NCI-H1048 (cell line): ENCODE measurements at regions not wholly inside any gene's neighbourhood (a gene's known extent, or its start where the extent isn't known, plus 50 kb on each side); places are given as distances from the start of the nearest gene placed in this dataset.
"Not testable (repeated sequence)": the region's sequence is repeated elsewhere in the genome, so short reads cannot be mapped to it uniquely, and the experiment has no call there.

ENCODE experiments used
- DNase-seq: peaks from one replicate; lab custom pipeline; 2025; lab: John Stamatoyannopoulos, UW

- no peak for DNase-seq
Observed at GRCh38 chr5:67934976-67935375, 280.6 kb upstream of the PIK3R1 start.

GRCh38 chr5:67925511-67925910 lies 290.0 kb upstream of the PIK3R1 start:
- no peak for DNase-seq

- DNase-seq = no peak
Observed at GRCh38 chr5:67921004-67921601, 294.5 kb upstream of the PIK3R1 start.

GRCh38 chr5:67919532-67919931 lies 296.0 kb upstream of the PIK3R1 start:
- not testable (repeated sequence) for DNase-seq

GRCh38 chr5:67917561-67917960 lies 298.0 kb upstream of the PIK3R1 start:
- DNase-seq = no peak

- no peak for DNase-seq
Observed at GRCh38 chr5:67910546-67910945, 305.0 kb upstream of the PIK3R1 start.

- DNase-seq = no peak
Observed at GRCh38 chr5:67908126-67908765, 307.3 kb upstream of the PIK3R1 start.

- DNase-seq = no peak
Observed at GRCh38 chr5:67904366-67904765, 311.2 kb upstream of the PIK3R1 start.

GRCh38 chr5:67903656-67904055 lies 311.9 kb upstream of the PIK3R1 start:
- no peak for DNase-seq

- no peak for DNase-seq
Observed at GRCh38 chr5:67903121-67903520, 312.4 kb upstream of the PIK3R1 start.

GRCh38 chr5:67902497-67902830 lies 313.1 kb upstream of the PIK3R1 start:
- no peak for DNase-seq

- no peak for DNase-seq
Observed at GRCh38 chr5:67901814-67902496, 313.6 kb upstream of the PIK3R1 start.

- DNase-seq = no peak
Observed at GRCh38 chr5:67900514-67900913, 315.0 kb upstream of the PIK3R1 start.

GRCh38 chr5:67897980-67898379 lies 317.6 kb upstream of the PIK3R1 start:
- no peak for DNase-seq

- DNase-seq = no peak
Observed at GRCh38 chr5:67897431-67897830, 318.1 kb upstream of the PIK3R1 start.

GRCh38 chr5:67896930-67897313 lies 318.6 kb upstream of the PIK3R1 start:
- DNase-seq = no peak

GRCh38 chr5:67896311-67896929 lies 319.1 kb upstream of the PIK3R1 start:
- DNase-seq = no peak

- not testable (repeated sequence) for DNase-seq
Observed at GRCh38 chr5:67889870-67890269, 325.7 kb upstream of the PIK3R1 start.

- no peak for DNase-seq
Observed at GRCh38 chr5:67887748-67888161, 327.8 kb upstream of the PIK3R1 start.

GRCh38 chr5:67886761-67887160 lies 328.8 kb upstream of the PIK3R1 start:
- DNase-seq = no peak

- DNase-seq = no peak
Observed at GRCh38 chr5:67880876-67881275, 334.7 kb upstream of the PIK3R1 start.

- DNase-seq = no peak
Observed at GRCh38 chr5:67880511-67880805, 335.1 kb upstream of the PIK3R1 start.
